Lung (tissue), 11 donors: ENCODE measurements at regions not wholly inside any gene's neighbourhood (a gene's known extent, or its start where the extent isn't known, plus 50 kb on each side); places are given as distances from the start of the nearest gene placed in this dataset.
"Not testable (repeated sequence)": the region's sequence is repeated elsewhere in the genome, so short reads cannot be mapped to it uniquely, and the experiment has no call there.

Source experiments
- ATAC-seq: fragments of 200-7000 bp; cut with Tn5 transposase; one replicate; pipeline ENCODE4 v1.9.1; 2020; ENCODE audit warnings: moderate number of reproducible peaks; ENCODE audit not compliant: insufficient read depth, low FRiP score
- DNase-seq, 3 donors: peaks; one replicate each; pipeline ENCODE4 v3.0.0-alpha.2; 2013 to 2017
- H3K27ac ChIP-seq, 2 donors: one replicate each; pipeline ENCODE4 v1.5.1; 2013; ENCODE audit warnings: mild to moderate bottlenecking in 2 of 2, moderate library complexity in 2 of 2, control low read depth in 1 of 2, inconsistent platforms in 1 of 2, low read depth in 1 of 2, low read length in 1 of 2
- H3K27me3 ChIP-seq, 3 donors: one replicate each; pipeline ENCODE4 v1.5.1; 2013; ENCODE audit warnings: low read length in 2 of 3; ENCODE audit not compliant: control insufficient read depth in 3 of 3, insufficient read depth in 3 of 3
- H3K36me3 ChIP-seq, 4 donors: one replicate each; pipeline ENCODE4 v1.5.1; 2013; ENCODE audit warnings: low read length in 4 of 4, mild to moderate bottlenecking in 1 of 4, moderate library complexity in 1 of 4; ENCODE audit not compliant: control insufficient read depth in 4 of 4, insufficient read depth in 4 of 4
- H3K4me1 ChIP-seq, 5 donors: one replicate each; pipeline ENCODE4 v1.5.1; 2013; ENCODE audit warnings: low read length in 5 of 5, mild to moderate bottlenecking in 2 of 5, moderate library complexity in 1 of 5; ENCODE audit not compliant: control insufficient read depth in 5 of 5, insufficient read depth in 5 of 5
- H3K4me3 ChIP-seq: one replicate; pipeline ENCODE4 v1.5.1; 2013; ENCODE audit warnings: mild to moderate bottlenecking, control low read depth, moderate library complexity
- H3K9ac ChIP-seq, 2 donors: one replicate each; pipeline ENCODE4 v1.5.1; 2013; ENCODE audit warnings: low read length in 2 of 2, control low read depth in 1 of 2; ENCODE audit not compliant: insufficient read depth in 1 of 2
- H3K9me3 ChIP-seq, 4 donors: one replicate each; pipeline ENCODE4 v1.5.1; 2013; ENCODE audit warnings: low read length in 3 of 4, mild to moderate bottlenecking in 1 of 4, moderate library complexity in 1 of 4; ENCODE audit not compliant: control insufficient read depth in 4 of 4, insufficient read depth in 3 of 4
- CTCF ChIP-seq: IDR thresholded peaks from 2 replicates; pipeline ENCODE4 v1.5.1; 2012; ENCODE audit warnings: mild to moderate bottlenecking; ENCODE audit errors: control extremely low read depth, extremely low read depth
- WGBS, 2 donors: extraction: QIAGEN DNeasy Blood & Tissue Kit; methylation state at CpG; one replicate each; pipeline ENCODE4 v1.1.7; 2013; 5-methylcytosine and 5-hydroxymethylcytosine counted together
- donor health status: control.
- donor health status: control.
- donor health status: Bipolar disorder and iron deficiency.
- donor health status: healthy.
- donor health status: DM: yes; HTN: yes; CAD: no.

DNA sequence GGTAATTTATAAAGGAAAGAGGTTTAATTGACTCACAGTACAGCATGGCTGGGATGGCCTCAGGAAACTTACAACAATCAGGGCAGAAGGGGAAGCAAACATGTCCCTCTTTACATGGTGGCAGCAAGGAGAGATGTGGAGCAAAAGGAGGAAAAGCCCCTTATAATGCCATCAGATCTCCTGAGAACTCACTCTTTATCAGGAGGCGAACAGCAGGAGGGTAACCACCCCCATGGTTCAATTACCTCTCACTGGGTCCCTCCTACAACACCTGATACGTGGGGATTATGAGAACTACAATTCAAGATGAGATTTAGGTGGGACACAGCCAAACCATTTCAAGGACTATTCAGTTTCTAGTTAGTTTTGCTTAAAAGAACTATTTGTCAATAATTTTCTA lies 453.3 kb downstream of the C12orf50 start:
- no peak for ATAC-seq
- no peak for TF ChIP-seq CTCF
- H3K27ac ChIP-seq = no peak overlapping the region
- 54 to 57% methylated on average over 2 of the region's 2 CpGs for WGBS, 2 donors
- no peak overlapping the region for H3K4me3 ChIP-seq
- H3K27me3 ChIP-seq = no peaks in the 10 kb centered on the region
- H3K9me3 ChIP-seq = no peaks in the 10 kb centered on the region
- no peaks in the 10 kb centered on the region for H3K36me3 ChIP-seq
- no peaks in the 10 kb centered on the region for H3K4me1 ChIP-seq
- no peak for DNase-seq
- H3K9ac ChIP-seq = no peak overlapping the region

DNA sequence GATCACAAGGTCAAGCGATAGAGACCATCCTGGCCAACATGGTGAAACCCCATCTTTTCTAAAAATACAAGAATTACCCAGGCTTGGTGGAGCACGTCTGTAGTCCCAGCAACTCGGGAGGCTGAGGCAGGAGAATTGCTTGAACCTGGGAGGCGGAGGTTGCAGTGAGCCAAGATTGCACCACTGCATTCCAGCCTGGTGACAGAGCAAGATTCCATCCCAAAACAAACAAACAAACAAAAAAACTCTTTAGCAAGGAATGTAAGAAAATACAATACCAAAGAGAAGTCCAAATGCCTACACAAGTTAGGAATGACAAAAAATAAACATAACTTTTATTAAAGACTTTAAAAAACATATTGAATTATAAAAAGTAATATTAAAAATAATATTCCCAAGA lies 462.3 kb downstream of the C12orf50 start:
- not testable (repeated sequence) for ATAC-seq, H3K9me3 ChIP-seq, H3K4me3 ChIP-seq, H3K27me3 ChIP-seq, H3K36me3 ChIP-seq, H3K4me1 ChIP-seq, H3K9ac ChIP-seq, DNase-seq, H3K27ac ChIP-seq
- 88 to 89% methylated on average over 4 of the region's 4 CpGs for WGBS, 2 donors

DNA sequence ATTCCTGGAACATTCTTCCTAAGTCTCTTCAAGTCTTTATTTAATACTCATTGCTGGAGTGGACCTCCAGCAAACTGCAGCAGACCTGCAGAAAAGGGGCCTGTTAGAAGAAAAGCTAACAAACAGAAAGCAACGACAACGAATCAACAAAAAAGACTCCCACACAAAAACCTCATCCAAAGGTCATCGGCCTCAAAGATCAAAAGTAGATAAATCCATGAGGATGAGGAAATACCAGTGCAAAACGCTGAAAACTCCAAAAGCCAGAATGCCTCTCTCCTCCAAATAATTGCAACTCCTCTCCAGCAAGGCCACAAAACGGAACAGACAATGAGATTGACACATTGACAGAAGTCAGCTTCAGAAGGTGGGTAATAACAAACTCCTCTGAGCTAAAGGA lies 472.2 kb downstream of the C12orf50 start:
- DNase-seq (no peak), ATAC-seq (no peak)
- no peak overlapping the region for H3K27ac ChIP-seq
- H3K36me3 ChIP-seq = no peaks in the 10 kb centered on the region
- 75 to 85% methylated on average over 5 of the region's 5 CpGs for WGBS, 2 donors
- H3K9ac ChIP-seq = no peak overlapping the region
- H3K4me3 ChIP-seq = no peak overlapping the region
- H3K27me3 ChIP-seq = no peaks in the 10 kb centered on the region
- no peak for TF ChIP-seq CTCF
- no peaks in the 10 kb centered on the region for H3K9me3 ChIP-seq
- no peaks in the 10 kb centered on the region for H3K4me1 ChIP-seq

GRCh38 chr12:87531213-87531612 lies 498.0 kb downstream of the C12orf50 start:
- DNase-seq = peak in 1 of 3 donors; percentile 14
- 77 to 81% methylated on average over 5 of the region's 5 CpGs for WGBS, 2 donors

GRCh38 chr12:87529413-87529812 lies 499.8 kb downstream of the C12orf50 start:
- no peak for TF ChIP-seq CTCF
- Histone ChIP-seq H3K9ac (no peak overlapping the region), H3K4me1 (no peaks in the 10 kb centered on the region), H3K4me3 (no peak overlapping the region), H3K9me3 (peaks cover 0 to 4% (median 0%) of the 10 kb centered on the region in 4 donors), H3K27me3 (no peaks in the 10 kb centered on the region), H3K36me3 (no peaks in the 10 kb centered on the region), H3K27ac (no peak overlapping the region)
- 78 to 88% methylated on average over 1 of the region's 1 CpG for WGBS, 2 donors
- DNase-seq (no peak), ATAC-seq (no peak)

More at GRCh38 chr12:87531213-87531612, 498.0 kb downstream of the C12orf50 start:
- H3K36me3 ChIP-seq, ATAC-seq, H3K9me3 ChIP-seq, H3K27me3 ChIP-seq, H3K4me3 ChIP-seq, H3K4me1 ChIP-seq, H3K9ac ChIP-seq, H3K27ac ChIP-seq: not testable (repeated sequence)
